Astrocyte (in vitro differentiated cells and primary cell): ENCODE measurements at regions not wholly inside any gene's neighbourhood (a gene's known extent, or its start where the extent isn't known, plus 50 kb on each side); places are given as distances from the start of the nearest gene placed in this dataset.

ENCODE experiments used
- DNase-seq: peaks from one replicate; pipeline ENCODE4 v3.0.0-alpha.2; 2010; ENCODE audit warnings: low read depth
- FAIRE-seq: peaks from 2 replicates; lab custom pipeline; 2011; peaks lifted over from hg19 to GRCh38; lab: Jason Lieb, UNC
- H2AFZ ChIP-seq: 2 replicates; pipeline ENCODE4 v1.6.0; 2012; ENCODE audit warnings: low read depth, low read length, inconsistent platforms
- H3K27ac ChIP-seq: 2 replicates; pipeline ENCODE4 v1.5.1; 2011; ENCODE audit warnings: low read depth, low read length, inconsistent platforms
- H3K27me3 ChIP-seq: 2 replicates; pipeline ENCODE4 v1.6.0; 2011; ENCODE audit warnings: low read length, inconsistent platforms; ENCODE audit not compliant: insufficient read depth
- H3K36me3 ChIP-seq: 2 replicates; pipeline ENCODE4 v1.5.1; 2011; ENCODE audit warnings: low read length, inconsistent platforms; ENCODE audit not compliant: insufficient read depth
- H3K4me1 ChIP-seq: 2 replicates; pipeline ENCODE4 v1.5.1; 2011; ENCODE audit warnings: low read length, inconsistent platforms; ENCODE audit not compliant: insufficient read depth
- H3K4me2 ChIP-seq: 2 replicates; pipeline ENCODE4 v1.6.0; 2012; ENCODE audit warnings: low read length, inconsistent platforms
- H3K4me3 ChIP-seq: 2 replicates; pipeline ENCODE4 v1.5.1; 2011; ENCODE audit warnings: low read depth, mild to moderate bottlenecking, low read length, inconsistent platforms; ENCODE audit not compliant: insufficient read depth
- H3K79me2 ChIP-seq: 2 replicates; pipeline ENCODE4 v1.6.0; 2012; ENCODE audit warnings: mild to moderate bottlenecking, low read length, inconsistent platforms; ENCODE audit not compliant: insufficient read depth
- H3K9ac ChIP-seq: 2 replicates; pipeline ENCODE4 v1.6.0; 2012; ENCODE audit warnings: mild to moderate bottlenecking, low read length, inconsistent platforms
- H3K9me3 ChIP-seq: 2 replicates; pipeline ENCODE4 v1.5.1; 2012; ENCODE audit warnings: low read depth, mild to moderate bottlenecking, low read length, inconsistent platforms; ENCODE audit not compliant: insufficient read depth
- H4K20me1 ChIP-seq: 2 replicates; pipeline ENCODE4 v1.6.0; 2012; ENCODE audit warnings: low read length, inconsistent platforms; ENCODE audit not compliant: insufficient read depth
- H3K27ac Mint-ChIP-seq: one replicate; pipeline ENCODE4 v1.8.0; 2021; ENCODE audit warnings: mild to moderate bottlenecking, mixed read lengths; ENCODE audit not compliant: unreplicated experiment
- H3K27me3 Mint-ChIP-seq: one replicate; pipeline ENCODE4 v1.8.0; 2021; ENCODE audit warnings: low read depth, mixed read lengths; ENCODE audit not compliant: unreplicated experiment
- H3K36me3 Mint-ChIP-seq: one replicate; pipeline ENCODE4 v1.8.0; 2021; ENCODE audit warnings: low read depth, mixed read lengths; ENCODE audit not compliant: unreplicated experiment
- H3K4me1 Mint-ChIP-seq: one replicate; pipeline ENCODE4 v1.8.0; 2021; ENCODE audit warnings: low read depth, mixed read lengths; ENCODE audit not compliant: unreplicated experiment
- H3K4me3 Mint-ChIP-seq: one replicate; pipeline ENCODE4 v1.8.0; 2021; ENCODE audit warnings: mild to moderate bottlenecking, moderate library complexity, mixed read lengths; ENCODE audit not compliant: unreplicated experiment
- H3K9me3 Mint-ChIP-seq: one replicate; pipeline ENCODE4 v1.8.0; 2021; ENCODE audit warnings: mild to moderate bottlenecking, mixed read lengths; ENCODE audit not compliant: unreplicated experiment
- EZH2 ChIP-seq: IDR thresholded peaks from 2 replicates; pipeline ENCODE4 v1.6.1; 2012; ENCODE audit warnings: mild to moderate bottlenecking, low read length, inconsistent platforms; ENCODE audit not compliant: insufficient read depth
- TF ChIP-seq, protein P1 (sequence below): IDR thresholded peaks from 2 replicates; pipeline ENCODE4 v1.5.1; 2011; ENCODE audit warnings: low read depth, mild to moderate bottlenecking, inconsistent platforms, low read length, moderate library complexity; ENCODE audit not compliant: insufficient read depth

DNA sequence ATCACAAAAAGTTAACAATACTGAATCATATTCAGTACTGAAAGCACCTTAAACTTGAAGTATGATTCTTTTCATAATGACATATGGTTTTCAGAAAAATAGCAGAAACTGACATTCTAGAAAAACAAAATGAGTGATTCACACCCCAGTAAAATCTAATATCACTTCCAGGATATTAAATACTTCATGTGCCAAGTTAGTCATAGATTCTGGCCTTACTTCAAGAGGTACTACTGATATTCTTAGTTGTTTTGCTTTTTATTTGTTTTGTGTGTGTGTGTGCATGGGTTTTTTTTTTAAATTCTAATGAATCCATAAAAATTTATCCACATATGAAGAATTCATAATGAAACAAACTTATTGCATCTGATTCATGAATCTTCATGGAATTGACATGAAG is 207.9 kb upstream of the UFM1 start:
- TF ChIP-seq EZH2 = no peak
- TF ChIP-seq, protein P1, sequence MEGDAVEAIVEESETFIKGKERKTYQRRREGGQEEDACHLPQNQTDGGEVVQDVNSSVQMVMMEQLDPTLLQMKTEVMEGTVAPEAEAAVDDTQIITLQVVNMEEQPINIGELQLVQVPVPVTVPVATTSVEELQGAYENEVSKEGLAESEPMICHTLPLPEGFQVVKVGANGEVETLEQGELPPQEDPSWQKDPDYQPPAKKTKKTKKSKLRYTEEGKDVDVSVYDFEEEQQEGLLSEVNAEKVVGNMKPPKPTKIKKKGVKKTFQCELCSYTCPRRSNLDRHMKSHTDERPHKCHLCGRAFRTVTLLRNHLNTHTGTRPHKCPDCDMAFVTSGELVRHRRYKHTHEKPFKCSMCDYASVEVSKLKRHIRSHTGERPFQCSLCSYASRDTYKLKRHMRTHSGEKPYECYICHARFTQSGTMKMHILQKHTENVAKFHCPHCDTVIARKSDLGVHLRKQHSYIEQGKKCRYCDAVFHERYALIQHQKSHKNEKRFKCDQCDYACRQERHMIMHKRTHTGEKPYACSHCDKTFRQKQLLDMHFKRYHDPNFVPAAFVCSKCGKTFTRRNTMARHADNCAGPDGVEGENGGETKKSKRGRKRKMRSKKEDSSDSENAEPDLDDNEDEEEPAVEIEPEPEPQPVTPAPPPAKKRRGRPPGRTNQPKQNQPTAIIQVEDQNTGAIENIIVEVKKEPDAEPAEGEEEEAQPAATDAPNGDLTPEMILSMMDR = no peak
- Histone ChIP-seq H3K4me3 (no peak overlapping the region), H3K79me2 (no peaks in the 10 kb centered on the region), H3K27ac (no peak overlapping the region), H2AFZ (no peak overlapping the region), H3K9me3 (no peaks in the 10 kb centered on the region), H4K20me1 (no peaks in the 10 kb centered on the region), H3K27me3 (no peaks in the 10 kb centered on the region), H3K4me1 (no peaks in the 10 kb centered on the region), H3K36me3 (no peaks in the 10 kb centered on the region), H3K4me2 (no peak overlapping the region), H3K9ac (no peak overlapping the region)
- Mint-ChIP-seq H3K4me1 (no peaks in the 10 kb centered on the region), H3K27ac (no peak overlapping the region), H3K36me3 (no peaks in the 10 kb centered on the region), H3K9me3 (no peaks in the 10 kb centered on the region), H3K27me3 (no peaks in the 10 kb centered on the region), H3K4me3 (no peak overlapping the region)
- FAIRE-seq = no peak
- DNase-seq = peak; percentile 33

DNA sequence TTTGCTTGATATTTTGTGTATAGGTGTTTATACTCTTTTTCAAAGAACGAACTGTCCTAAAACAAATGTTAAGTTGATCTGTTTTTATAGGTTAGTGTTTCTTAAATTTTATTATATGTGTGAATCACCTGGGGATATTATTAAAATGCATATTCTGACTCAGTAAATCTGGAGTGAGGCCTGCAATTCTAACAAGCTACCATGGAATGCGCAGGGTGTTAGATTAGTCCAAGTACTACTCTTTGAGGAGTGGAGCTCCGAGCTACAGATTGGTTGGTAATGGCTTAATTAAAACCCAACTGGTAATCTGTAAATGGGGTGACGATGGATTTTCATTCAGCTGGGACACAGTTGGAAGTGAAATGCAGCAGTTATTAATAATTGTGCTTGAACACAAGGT is 214.1 kb upstream of the UFM1 start:
- H4K20me1 ChIP-seq = no peaks in the 10 kb centered on the region
- no peak overlapping the region for H3K4me3 Mint-ChIP-seq
- H3K27ac ChIP-seq = no peak overlapping the region
- no peak for TF ChIP-seq EZH2
- TF ChIP-seq, protein P1 = no peak
- no peaks in the 10 kb centered on the region for H3K4me1 ChIP-seq
- no peaks in the 10 kb centered on the region for H3K79me2 ChIP-seq
- no peak overlapping the region for H3K4me2 ChIP-seq
- no peaks in the 10 kb centered on the region for H3K27me3 Mint-ChIP-seq
- FAIRE-seq = no peak
- H3K9ac ChIP-seq = no peak overlapping the region
- no peak for DNase-seq
- no peaks in the 10 kb centered on the region for H3K4me1 Mint-ChIP-seq
- no peaks in the 10 kb centered on the region for H3K9me3 ChIP-seq
- no peaks in the 10 kb centered on the region for H3K36me3 Mint-ChIP-seq
- no peaks in the 10 kb centered on the region for H3K36me3 ChIP-seq
- no peaks in the 10 kb centered on the region for H3K9me3 Mint-ChIP-seq
- H2AFZ ChIP-seq = no peak overlapping the region
- H3K4me3 ChIP-seq = no peak overlapping the region
- H3K27ac Mint-ChIP-seq = no peak overlapping the region
- no peaks in the 10 kb centered on the region for H3K27me3 ChIP-seq

DNA sequence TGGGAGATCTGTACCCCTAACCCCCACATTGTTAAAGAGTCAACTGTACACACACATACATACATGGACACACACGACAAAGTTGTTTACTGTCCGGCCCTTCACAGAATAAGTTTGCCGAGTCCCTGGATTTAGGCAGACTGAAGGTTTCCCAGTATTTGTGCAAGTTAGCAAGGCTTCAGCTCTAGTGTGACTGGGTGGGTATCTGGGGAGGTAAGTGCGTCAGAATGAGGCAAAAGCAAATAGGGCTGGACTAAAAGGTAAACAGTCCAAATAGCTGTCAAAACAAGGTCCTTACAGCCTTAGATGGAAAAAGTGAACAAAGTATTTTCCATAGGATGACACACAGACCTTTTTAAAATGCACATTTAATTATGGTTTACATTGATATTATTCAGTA is 228.4 kb upstream of the UFM1 start:
- H3K4me3 Mint-ChIP-seq = no peak overlapping the region
- H2AFZ ChIP-seq = no peak overlapping the region
- no peak overlapping the region for H3K4me3 ChIP-seq
- H3K79me2 ChIP-seq = no peaks in the 10 kb centered on the region
- H3K9me3 Mint-ChIP-seq = peaks cover 1% of the 10 kb centered on the region
- H3K27me3 Mint-ChIP-seq = no peaks in the 10 kb centered on the region
- H3K4me2 ChIP-seq = no peak overlapping the region
- no peaks in the 10 kb centered on the region for H3K27me3 ChIP-seq
- no peaks in the 10 kb centered on the region for H3K4me1 ChIP-seq
- no peaks in the 10 kb centered on the region for H3K36me3 Mint-ChIP-seq
- DNase-seq (no peak), FAIRE-seq (no peak)
- no peak overlapping the region for H3K27ac ChIP-seq
- no peaks in the 10 kb centered on the region for H4K20me1 ChIP-seq
- no peak overlapping the region for H3K9ac ChIP-seq
- TF ChIP-seq, protein P1 = no peak
- no peak for TF ChIP-seq EZH2
- no peaks in the 10 kb centered on the region for H3K36me3 ChIP-seq
- H3K9me3 ChIP-seq = no peaks in the 10 kb centered on the region
- no peak overlapping the region for H3K27ac Mint-ChIP-seq
- H3K4me1 Mint-ChIP-seq = no peaks in the 10 kb centered on the region
